ENCODE measurements at regions not wholly inside any gene's neighbourhood (a gene's known extent, or its start where the extent isn't known, plus 50 kb on each side); places are given as distances from the start of the nearest gene placed in this dataset.

GRCh38 chr5:30098940-30099339 is 1094.5 kb upstream of the CDH6 start:
- TF ChIP-seq NFIC (IDR thresholded peaks at IDR 0.05) (no peak), TEAD4 (IDR thresholded peaks at IDR 0.05) (no peak), EGR1 (IDR thresholded peaks at IDR 0.05) (no peak), TCF12 (IDR thresholded peaks at IDR 0.05; ENCODE audit: low read depth) (no peak), EP300 (IDR thresholded peaks at IDR 0.05; ENCODE audit: borderline replicate concordance) (no peak), MAX (IDR thresholded peaks at IDR 0.05) (no peak), FOXM1 (IDR thresholded peaks at IDR 0.05; ENCODE audit: borderline replicate concordance, low read depth) (no peak), CEBPB (IDR thresholded peaks at IDR 0.05) (no peak)

All from Ishikawa (cell line).